GM10266 (cell line): ENCODE measurements at regions not wholly inside any gene's neighbourhood (a gene's known extent, or its start where the extent isn't known, plus 50 kb on each side); places are given as distances from the start of the nearest gene placed in this dataset.

Source experiments
- DNase-seq: peaks from one replicate; pipeline ENCODE4 v3.0.0; 2012; ENCODE audit errors: extremely low spot score
- TF ChIP-seq, protein P1 (sequence below): IDR thresholded peaks from 2 replicates; pipeline ENCODE4 v1.5.1; 2012; ENCODE audit warnings: mild to moderate bottlenecking, low read depth; ENCODE audit not compliant: control insufficient read depth, insufficient read depth; ENCODE audit errors: missing control alignments

GRCh38 chr13:70275841-70276240 is 167.6 kb upstream of the KLHL1 start:
- TF ChIP-seq, protein P1, sequence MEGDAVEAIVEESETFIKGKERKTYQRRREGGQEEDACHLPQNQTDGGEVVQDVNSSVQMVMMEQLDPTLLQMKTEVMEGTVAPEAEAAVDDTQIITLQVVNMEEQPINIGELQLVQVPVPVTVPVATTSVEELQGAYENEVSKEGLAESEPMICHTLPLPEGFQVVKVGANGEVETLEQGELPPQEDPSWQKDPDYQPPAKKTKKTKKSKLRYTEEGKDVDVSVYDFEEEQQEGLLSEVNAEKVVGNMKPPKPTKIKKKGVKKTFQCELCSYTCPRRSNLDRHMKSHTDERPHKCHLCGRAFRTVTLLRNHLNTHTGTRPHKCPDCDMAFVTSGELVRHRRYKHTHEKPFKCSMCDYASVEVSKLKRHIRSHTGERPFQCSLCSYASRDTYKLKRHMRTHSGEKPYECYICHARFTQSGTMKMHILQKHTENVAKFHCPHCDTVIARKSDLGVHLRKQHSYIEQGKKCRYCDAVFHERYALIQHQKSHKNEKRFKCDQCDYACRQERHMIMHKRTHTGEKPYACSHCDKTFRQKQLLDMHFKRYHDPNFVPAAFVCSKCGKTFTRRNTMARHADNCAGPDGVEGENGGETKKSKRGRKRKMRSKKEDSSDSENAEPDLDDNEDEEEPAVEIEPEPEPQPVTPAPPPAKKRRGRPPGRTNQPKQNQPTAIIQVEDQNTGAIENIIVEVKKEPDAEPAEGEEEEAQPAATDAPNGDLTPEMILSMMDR: no peak
- no peak for DNase-seq

DNA sequence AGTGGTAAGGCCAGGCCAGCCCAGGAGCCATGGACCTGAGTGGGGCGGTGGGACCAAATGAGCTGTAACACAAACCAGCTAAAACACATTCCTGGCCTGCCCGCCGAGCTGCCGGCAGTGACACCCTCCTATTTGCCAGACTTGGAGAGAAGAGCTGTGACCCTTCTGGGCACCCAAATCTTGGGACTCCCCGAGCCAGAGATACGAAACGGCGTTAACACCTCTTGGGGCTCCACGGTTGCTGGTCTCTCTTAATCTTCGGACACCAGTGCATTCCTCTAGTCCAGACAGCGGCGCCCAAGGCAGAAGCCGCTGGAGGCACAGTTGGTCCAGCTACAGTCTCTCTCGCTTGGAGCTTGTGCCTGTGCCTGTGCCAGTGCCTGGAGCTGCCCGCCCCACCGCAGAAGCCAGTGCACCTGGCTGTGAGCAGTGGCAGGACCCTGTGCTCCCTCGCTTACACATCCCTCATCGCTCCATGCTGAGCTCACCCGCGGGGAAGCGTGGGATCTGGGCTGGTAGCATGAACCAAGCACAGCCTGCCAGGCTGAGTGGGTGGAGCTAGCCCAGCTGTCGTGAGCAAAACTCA is 147.2 kb upstream of the KLHL1 start:
- TF ChIP-seq, protein P1: no peak

GRCh38 chr13:70253834-70254233 is 145.6 kb upstream of the KLHL1 start:
- TF ChIP-seq, protein P1: no peak
- DNase-seq: no peak

More for the DNA sequence above, 147.2 kb upstream of the KLHL1 start:
- no peak for DNase-seq

DNA sequence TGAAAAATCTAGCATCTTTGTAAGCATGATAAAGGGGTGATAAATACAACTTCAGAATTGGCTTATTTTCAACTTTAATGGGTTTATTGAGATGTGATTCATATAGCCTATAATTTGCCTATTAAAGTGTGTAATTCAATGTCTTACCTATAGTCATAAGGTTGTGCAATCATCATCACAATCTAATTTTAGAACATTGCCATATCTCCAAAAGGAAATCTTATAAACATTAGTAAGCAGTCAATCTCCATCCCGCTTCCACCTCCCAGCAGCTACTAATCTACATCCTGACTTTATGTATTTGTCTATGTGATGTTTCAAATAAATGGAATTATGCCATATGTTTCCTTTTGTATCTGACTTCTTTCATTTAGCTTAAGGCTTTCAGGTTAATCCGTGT is 145.2 kb upstream of the KLHL1 start:
- TF ChIP-seq, protein P1: no peak

DNA sequence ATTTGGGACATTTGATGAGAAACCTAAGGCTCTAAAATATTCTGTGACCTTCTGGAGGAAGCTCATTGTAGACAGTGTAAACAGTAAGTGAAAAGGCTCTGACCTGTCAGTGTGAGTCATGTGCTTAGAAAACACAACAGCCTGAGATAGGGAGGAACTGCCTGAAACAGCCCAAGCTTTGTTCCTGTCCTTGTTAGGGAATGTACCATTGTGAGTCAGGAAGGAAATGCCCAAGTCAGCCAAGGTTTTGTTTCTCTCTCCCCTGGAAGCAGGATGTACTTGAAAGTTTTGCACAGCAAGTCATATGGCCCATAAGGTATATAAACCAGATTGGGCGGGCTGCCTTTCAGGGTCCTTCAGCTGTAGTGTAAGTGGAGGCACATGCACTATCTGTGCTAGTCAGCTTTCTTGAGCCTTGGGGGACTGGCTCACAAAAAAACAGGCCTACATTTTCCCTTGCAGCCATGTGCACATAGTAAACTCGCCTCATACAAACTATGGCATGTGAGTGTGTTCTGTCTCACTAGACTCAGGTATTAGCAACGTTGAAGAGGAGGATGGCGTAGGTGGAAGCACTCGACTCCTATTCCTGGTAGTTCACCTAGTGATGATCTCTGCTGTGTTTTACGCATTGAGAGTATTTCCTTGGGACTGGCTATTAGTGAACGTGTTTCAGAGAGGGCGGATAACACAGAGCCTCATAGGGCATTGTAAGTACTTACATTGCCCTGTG is 141.2 kb upstream of the KLHL1 start:
- TF ChIP-seq, protein P1: no peak

More for the DNA sequence above, 145.2 kb upstream of the KLHL1 start:
- DNase-seq: no peak

DNA sequence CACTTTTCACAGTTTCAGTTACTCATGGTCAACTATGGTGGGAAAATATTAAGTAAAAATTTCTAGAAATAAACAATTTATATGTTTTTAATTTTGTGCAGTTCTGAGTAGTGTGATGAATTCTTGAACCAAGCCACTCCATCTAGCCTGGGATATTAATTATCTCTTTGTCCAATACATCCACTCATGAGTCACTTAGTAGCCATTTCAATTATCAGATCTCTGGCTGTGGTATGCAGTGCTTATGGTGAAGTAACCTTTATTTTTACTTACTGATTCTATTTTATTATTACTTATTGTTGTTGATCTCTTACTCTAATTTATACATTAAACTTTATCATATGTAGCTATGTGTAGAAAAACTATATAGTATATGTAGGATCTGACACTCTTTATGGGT is 128.9 kb upstream of the KLHL1 start:
- TF ChIP-seq, protein P1: no peak
- DNase-seq: no peak

More for the DNA sequence above, 141.2 kb upstream of the KLHL1 start:
- DNase-seq: no peak

DNA sequence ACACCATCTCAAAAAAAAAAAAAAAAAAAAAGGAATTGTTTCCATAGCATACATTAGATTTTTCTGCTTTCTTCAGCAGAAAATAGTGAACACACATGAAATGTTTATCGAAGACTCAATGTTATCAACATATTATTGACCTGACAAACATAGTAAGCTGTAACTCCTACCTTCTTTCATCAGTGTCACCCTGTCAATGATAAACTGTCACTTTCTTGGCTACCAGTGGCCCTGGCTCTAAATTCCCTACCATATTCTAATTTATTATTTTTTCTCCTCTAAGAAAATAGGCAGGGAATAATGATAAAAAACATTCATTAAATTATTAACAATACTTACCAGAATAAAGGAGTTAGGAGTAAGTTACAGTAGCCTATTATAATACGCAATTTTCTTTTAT is 127.3 kb upstream of the KLHL1 start:
- TF ChIP-seq, protein P1: no peak
- DNase-seq: no peak
